Psoas muscle (tissue), 7 donors: ENCODE measurements at regions not wholly inside any gene's neighbourhood (a gene's known extent, or its start where the extent isn't known, plus 50 kb on each side); places are given as distances from the start of the nearest gene placed in this dataset.

Source experiments
- ATAC-seq, 4 donors: fragments of 200-7000 bp; cut with Tn5 transposase; one replicate each; pipeline ENCODE4 v1.9.1; 2020; ENCODE audit warnings: moderate library complexity in 3 of 4, mild to moderate bottlenecking in 2 of 4
- DNase-seq, 2 donors: peaks; one replicate each; pipeline ENCODE4 v3.0.0-alpha.2; 2020
- H3K27ac ChIP-seq: fragments of 200-600 bp; one replicate; pipeline ENCODE4 v1.8.0; 2022
- H3K27me3 ChIP-seq, 3 donors: fragments of 200-600 bp in 1 of 3; one replicate each; pipeline versions ENCODE4 v1.6.1 to v1.8.0; 2013 to 2022; ENCODE audit warnings: low read length in 2 of 3, mild to moderate bottlenecking in 2 of 3, moderate library complexity in 1 of 3; ENCODE audit not compliant: insufficient read depth in 3 of 3
- H3K36me3 ChIP-seq, 2 donors: fragments of 200-600 bp in 1 of 2; one replicate each; pipeline versions ENCODE4 v1.6.1 to v1.8.0; 2013 to 2022; ENCODE audit warnings: low read depth in 1 of 2, mild to moderate bottlenecking in 1 of 2, moderate library complexity in 1 of 2; ENCODE audit not compliant: insufficient read depth in 1 of 2
- H3K4me1 ChIP-seq: fragments of 200-600 bp; one replicate; pipeline ENCODE4 v1.8.0; 2022
- H3K4me3 ChIP-seq: fragments of 200-600 bp; one replicate; pipeline ENCODE4 v1.8.0; 2022; ENCODE audit warnings: mild to moderate bottlenecking
- H3K9me3 ChIP-seq: fragments of 200-600 bp; one replicate; pipeline ENCODE4 v1.8.0; 2022
- CTCF ChIP-seq: fragments of 200-600 bp; IDR thresholded peaks from one replicate; pipeline ENCODE4 v1.8.0; 2022; ENCODE audit warnings: antibody characterized with exemption
- WGBS, 3 donors: extraction: QIAGEN DNeasy Blood & Tissue Kit; methylation state at CpG; one replicate each; pipeline versions ENCODE4 v1.1.6 to v1.1.7; 2013; 5-methylcytosine and 5-hydroxymethylcytosine counted together
- intact Hi-C, 2 donors: fragments of 100-400 bp; cut with DNase I; formaldehyde crosslinking; loops; one replicate each; pipeline versions ENCODE4 v1.11.0 to v1.14.2; 2022
- donor health status: healthy with polysubstance abuse.
- donor health status: DM: no; HTN: no; CAD: no; lungs with moderate emphysema.
- donor health status: Bipolar disorder and iron deficiency.
- donor health status: healthy.
- donor health status: DM: yes; HTN: yes; CAD: no.
- donor health status: DM: no; HTN: no; CAD: no.
- donor health status: DM: yes; HTN: yes; CAD: no.

DNA sequence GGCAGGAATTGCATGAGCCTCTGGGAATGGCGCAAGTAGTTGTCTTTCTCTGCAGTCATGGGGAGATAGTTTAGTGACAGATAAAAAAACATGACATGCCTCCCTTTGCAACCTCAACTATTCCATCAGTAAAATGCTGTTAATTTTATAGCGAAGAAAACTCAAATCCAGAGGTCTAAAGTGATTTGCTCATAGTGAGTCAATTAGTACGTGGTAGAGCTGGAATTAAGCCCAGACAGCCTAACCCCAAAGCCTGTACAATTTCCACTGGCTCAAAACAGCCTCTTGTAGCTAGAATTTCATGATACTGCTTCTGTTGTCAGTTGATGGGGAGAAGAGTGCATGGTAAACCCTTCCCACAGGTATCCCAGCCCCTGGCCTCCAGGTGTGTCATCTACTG, 81.3 kb upstream of the TRPC5 start:
- intact Hi-C loops, result no loop called here
- ATAC-seq (no peak), DNase-seq (no peak)
- Histone ChIP-seq H3K9me3 (no peaks in the 10 kb centered on the region), H3K27ac (no peak overlapping the region), H3K36me3 (no peaks in the 10 kb centered on the region), H3K4me3 (no peak overlapping the region), H3K27me3 (peaks cover 0 to 34% (median 0%) of the 10 kb centered on the region in 3 donors), H3K4me1 (no peaks in the 10 kb centered on the region)
- TF ChIP-seq CTCF, result no peak
- 54 to 75% (median 57%) methylated on average over 3 of the region's 3 CpGs for WGBS, 3 donors

DNA sequence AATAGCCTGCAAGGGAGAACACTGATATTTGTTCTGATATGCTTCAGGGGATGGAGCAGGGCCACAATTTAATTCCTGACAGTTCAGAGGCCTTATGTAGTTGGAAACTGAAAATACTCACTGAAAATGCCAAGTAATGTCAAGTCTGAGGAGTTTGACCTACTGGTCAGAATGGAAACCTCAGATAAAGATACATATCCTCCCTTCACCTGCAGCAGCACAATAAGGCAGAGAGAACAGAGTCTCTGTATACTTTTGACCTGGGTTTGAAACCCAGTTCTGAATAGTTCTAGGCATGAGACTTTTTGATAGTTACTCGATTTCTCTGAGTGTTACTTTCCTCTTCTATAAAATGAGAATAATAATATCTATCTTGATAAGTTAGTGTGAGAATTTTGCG, 65.8 kb upstream of the TRPC5 start:
- H3K4me1 ChIP-seq, result no peaks in the 10 kb centered on the region
- intact Hi-C loops, result no loop called here
- H3K36me3 ChIP-seq, result no peaks in the 10 kb centered on the region
- 67 to 76% (median 75%) methylated on average over 2 of the region's 2 CpGs for WGBS, 3 donors
- H3K4me3 ChIP-seq, result no peak overlapping the region
- ATAC-seq (no peak), DNase-seq (no peak)
- no peaks in the 10 kb centered on the region for H3K9me3 ChIP-seq
- TF ChIP-seq CTCF, result no peak
- no peak overlapping the region for H3K27ac ChIP-seq
- peaks cover 0 to 20% (median 0%) of the 10 kb centered on the region in 3 donors for H3K27me3 ChIP-seq

- TF ChIP-seq CTCF, result no peak
- WGBS, 3 donors, result 29 to 39% (median 30%) methylated on average over 2 of the region's 2 CpGs
- DNase-seq, result no peak
- intact Hi-C loops, result no loop called here
- Histone ChIP-seq H3K4me3 (no peak overlapping the region), H3K36me3 (no peaks in the 10 kb centered on the region), H3K9me3 (no peaks in the 10 kb centered on the region), H3K27ac (no peak overlapping the region), H3K4me1 (no peaks in the 10 kb centered on the region), H3K27me3 (peaks cover 0 to 29% (median 0%) of the 10 kb centered on the region in 3 donors)
- ATAC-seq, result no peak
Observed at GRCh38 chrX:112147206-112147605, 64.6 kb upstream of the TRPC5 start.

DNA sequence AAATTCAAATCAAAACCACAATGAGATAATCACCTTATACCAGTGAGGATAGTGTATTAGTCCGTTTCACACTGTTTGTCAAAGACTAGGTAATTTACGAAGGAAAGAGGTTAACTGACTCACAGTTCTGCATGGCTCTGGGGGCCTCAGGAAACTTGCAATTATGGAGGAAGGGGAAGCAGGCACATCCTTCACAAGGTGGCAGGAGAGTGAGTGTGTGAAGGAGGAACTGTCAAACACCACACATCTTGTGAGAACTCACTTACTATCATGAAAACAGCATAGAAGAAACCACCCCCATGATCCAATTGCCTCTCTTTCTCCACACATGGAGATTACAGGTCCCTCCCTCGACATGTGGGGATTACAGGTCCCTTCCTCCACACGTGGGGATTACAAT, 54.7 kb upstream of the TRPC5 start:
- ATAC-seq, result no peak
- H3K27me3 ChIP-seq, result no peaks in the 10 kb centered on the region
- no peak for TF ChIP-seq CTCF
- no peak overlapping the region for H3K27ac ChIP-seq
- H3K4me3 ChIP-seq, result no peak overlapping the region
- no peak for DNase-seq
- H3K4me1 ChIP-seq, result no peaks in the 10 kb centered on the region
- WGBS, 3 donors, result 43 to 49% (median 43%) methylated on average over 4 of the region's 4 CpGs
- no peaks in the 10 kb centered on the region for H3K36me3 ChIP-seq
- intact Hi-C loops, result no loop called here
- H3K9me3 ChIP-seq, result peaks cover 17% of the 10 kb centered on the region
